Keratinocyte (primary cell): ENCODE measurements at regions not wholly inside any gene's neighbourhood (a gene's known extent, or its start where the extent isn't known, plus 50 kb on each side); places are given as distances from the start of the nearest gene placed in this dataset.

Experiments used
- DNase-seq: peaks from one replicate; pipeline ENCODE4 v3.0.0-alpha.2; 2011; ENCODE audit warnings: low read depth, missing footprints, low spot score
- FAIRE-seq: peaks from 2 replicates; lab custom pipeline; 2011; peaks lifted over from hg19 to GRCh38; lab: Jason Lieb, UNC
- H2AFZ ChIP-seq: 2 replicates; pipeline ENCODE4 v1.6.0; 2012; ENCODE audit warnings: low read length, control low read depth, inconsistent platforms; ENCODE audit not compliant: control insufficient read depth
- H3K27ac ChIP-seq: 2 replicates; pipeline ENCODE4 v1.5.1; 2011; ENCODE audit warnings: low read length; ENCODE audit not compliant: control insufficient read depth, insufficient read depth
- H3K27me3 ChIP-seq: 3 replicates; pipeline ENCODE4 v1.6.0; 2011; ENCODE audit warnings: low read length; ENCODE audit not compliant: control insufficient read depth, insufficient read depth; ENCODE audit errors: extremely low read depth
- H3K36me3 ChIP-seq, 2 experiments: 2 replicates in 1 of 2; 3 replicates in 1 of 2; pipeline ENCODE4 v1.5.1; 2011; ENCODE audit warnings: low read length in 2 of 2, mild to moderate bottlenecking in 1 of 2; ENCODE audit not compliant: control insufficient read depth in 2 of 2, insufficient read depth in 2 of 2; ENCODE audit errors: extremely low read depth in 1 of 2
- H3K4me1 ChIP-seq: 3 replicates; pipeline ENCODE4 v1.5.1; 2011; ENCODE audit warnings: low read length; ENCODE audit not compliant: control insufficient read depth, insufficient read depth; ENCODE audit errors: extremely low read depth
- H3K4me2 ChIP-seq: 3 replicates; pipeline ENCODE4 v1.6.0; 2011; ENCODE audit warnings: low read depth, low read length; ENCODE audit not compliant: control insufficient read depth, insufficient read depth; ENCODE audit errors: extremely low read depth
- H3K4me3 ChIP-seq, 3 experiments: fragments of 200-600 bp in 1 of 3; sonication (generic) in 1 of 3; 2 replicates in 2 of 3; 3 replicates in 1 of 3; pipeline ENCODE4 v1.5.1; 2011 to 2016; ENCODE audit warnings: low read length in 3 of 3, mild to moderate bottlenecking in 3 of 3, control low read depth in 2 of 3, inconsistent platforms in 1 of 3, low read depth in 1 of 3, mixed read lengths in 1 of 3, mixed run types in 1 of 3, moderate library complexity in 1 of 3; ENCODE audit not compliant: control insufficient read depth in 2 of 3, insufficient read depth in 2 of 3; ENCODE audit errors: extremely low read depth in 1 of 3
- H3K79me2 ChIP-seq: 2 replicates; pipeline ENCODE4 v1.6.0; 2012; ENCODE audit warnings: low read length; ENCODE audit not compliant: control insufficient read depth, insufficient read depth
- H3K9ac ChIP-seq: 3 replicates; pipeline ENCODE4 v1.6.0; 2011; ENCODE audit warnings: low read length; ENCODE audit not compliant: control insufficient read depth, insufficient read depth; ENCODE audit errors: extremely low read depth
- H3K9me1 ChIP-seq: 3 replicates; pipeline ENCODE4 v1.6.0; 2011; ENCODE audit warnings: low read length; ENCODE audit not compliant: control insufficient read depth, insufficient read depth; ENCODE audit errors: extremely low read depth
- H3K9me3 ChIP-seq: 2 replicates; pipeline ENCODE4 v1.5.1; 2012; ENCODE audit warnings: low read depth, low read length; ENCODE audit not compliant: control insufficient read depth
- H4K20me1 ChIP-seq: 3 replicates; pipeline ENCODE4 v1.6.0; 2011; ENCODE audit warnings: low read length; ENCODE audit not compliant: control insufficient read depth, insufficient read depth; ENCODE audit errors: extremely low read depth
- CTCF ChIP-seq, 3 experiments: IDR thresholded peaks in 1 of 3; conservative IDR thresholded peaks in 1 of 3; optimal IDR thresholded peaks in 1 of 3; 2 replicates in 2 of 3; 3 replicates in 1 of 3; pipeline versions ENCODE3 to v1.5.1; 2011; ENCODE audit warnings: low read length in 3 of 3, mild to moderate bottlenecking in 3 of 3, moderate library complexity in 2 of 3, control low read depth in 1 of 3, inconsistent platforms in 1 of 3; ENCODE audit not compliant: insufficient read depth in 2 of 3; ENCODE audit errors: extremely low read depth in 1 of 3
- EZH2 ChIP-seq: IDR thresholded peaks from one replicate; pipeline ENCODE4 v1.6.1; 2012; ENCODE audit warnings: inconsistent platforms, mild to moderate bottlenecking, low read length, moderate library complexity
- dilution Hi-C: fragments of 300-500 bp; cut with MboI; formaldehyde crosslinking; loops from one replicate; pipeline ENCODE4 v1.7.0; 2020; ENCODE audit warnings: low sequenced_read_pairs; ENCODE audit not compliant: extremely low pct_ligation_motif_present

- Histone ChIP-seq H2AFZ (no peak overlapping the region), H3K79me2 (no peaks in the 10 kb centered on the region), H3K27me3 (peaks cover 4% of the 10 kb centered on the region), H3K9me3 (no peaks in the 10 kb centered on the region), H3K4me2 (no peak overlapping the region), H3K9ac (no peak overlapping the region), H3K27ac (no peak overlapping the region), H3K4me1 (no peaks in the 10 kb centered on the region), H3K36me3 (no peaks in the 10 kb centered on the region), H3K9me1 (no peaks in the 10 kb centered on the region), H4K20me1 (no peaks in the 10 kb centered on the region), H3K4me3 (no peak overlapping the region)
- FAIRE-seq (no peak), DNase-seq (no peak)
- TF ChIP-seq EZH2 (no peak), CTCF (optimal IDR thresholded peaks at IDR 0.05 in 1 of 3, IDR thresholded peaks at IDR 0.05 in 1 of 3, conservative IDR thresholded peaks at IDR 0.05 in 1 of 3; ENCODE audit: extremely low read depth in 1 of 3, insufficient read depth in 2 of 3, low read length in 3 of 3) (no peak)
- dilution Hi-C loops: no loop called here
Measured at GRCh38 chr6:125547381-125547780, 202.1 kb upstream of the HEY2 start.

GRCh38 chr6:125549202-125549884, 200.1 kb upstream of the HEY2 start:
- Histone ChIP-seq H3K36me3 (no peaks in the 10 kb centered on the region), H3K4me3 (no peak overlapping the region), H3K4me1 (no peaks in the 10 kb centered on the region), H2AFZ (no peak overlapping the region), H3K79me2 (no peaks in the 10 kb centered on the region), H3K27ac (no peak overlapping the region), H3K4me2 (no peak overlapping the region), H3K9me3 (no peaks in the 10 kb centered on the region), H3K9me1 (no peaks in the 10 kb centered on the region), H3K9ac (no peak overlapping the region), H4K20me1 (no peaks in the 10 kb centered on the region), H3K27me3 (peaks cover 4% of the 10 kb centered on the region)
- FAIRE-seq: no peak
- TF ChIP-seq EZH2 (no peak), CTCF (optimal IDR thresholded peaks at IDR 0.05 in 1 of 3, IDR thresholded peaks at IDR 0.05 in 1 of 3, conservative IDR thresholded peaks at IDR 0.05 in 1 of 3; ENCODE audit: extremely low read depth in 1 of 3, insufficient read depth in 2 of 3, low read length in 3 of 3) (no peak)
- dilution Hi-C loops: no loop called here
- DNase-seq: no peak
